SJSA1 (cell line): ENCODE measurements at regions not wholly inside any gene's neighbourhood (a gene's known extent, or its start where the extent isn't known, plus 50 kb on each side); places are given as distances from the start of the nearest gene placed in this dataset.

ENCODE experiments used
- DNase-seq, 2 experiments: peaks; one replicate each; pipeline ENCODE4 v3.0.0-alpha.2; 2015 to 2020; ENCODE audit warnings: low spot score in 2 of 2, low read depth in 1 of 2
- H3K27ac ChIP-seq: fragments of 250-450 bp; sonication (Bioruptor Pico); 2 replicates; pipeline ENCODE4 v1.5.1; 2020; ENCODE audit warnings: mild to moderate bottlenecking, moderate library complexity
- H3K27me3 ChIP-seq: fragments of 250-450 bp; sonication (Bioruptor Pico); replicated peaks from 2 replicates; pipeline ENCODE4 v1.5.1; 2020; ENCODE audit warnings: mild to moderate bottlenecking, moderate library complexity
- H3K36me3 ChIP-seq: fragments of 250-450 bp; sonication (Bioruptor Pico); 2 replicates; pipeline ENCODE4 v1.5.1; 2020; ENCODE audit warnings: mild to moderate bottlenecking
- H3K4me1 ChIP-seq: fragments of 250-450 bp; sonication (Bioruptor Pico); replicated peaks from 2 replicates; pipeline ENCODE4 v1.6.1; 2021; ENCODE audit warnings: mild to moderate bottlenecking
- H3K4me3 ChIP-seq: fragments of 250-450 bp; sonication (Bioruptor Pico); 2 replicates; pipeline ENCODE4 v1.5.1; 2020; ENCODE audit warnings: mild to moderate bottlenecking
- H3K9me3 ChIP-seq: fragments of 250-450 bp; sonication (Bioruptor Pico); replicated peaks from 2 replicates; pipeline ENCODE4 v1.5.1; 2020; ENCODE audit warnings: mild to moderate bottlenecking

DNA sequence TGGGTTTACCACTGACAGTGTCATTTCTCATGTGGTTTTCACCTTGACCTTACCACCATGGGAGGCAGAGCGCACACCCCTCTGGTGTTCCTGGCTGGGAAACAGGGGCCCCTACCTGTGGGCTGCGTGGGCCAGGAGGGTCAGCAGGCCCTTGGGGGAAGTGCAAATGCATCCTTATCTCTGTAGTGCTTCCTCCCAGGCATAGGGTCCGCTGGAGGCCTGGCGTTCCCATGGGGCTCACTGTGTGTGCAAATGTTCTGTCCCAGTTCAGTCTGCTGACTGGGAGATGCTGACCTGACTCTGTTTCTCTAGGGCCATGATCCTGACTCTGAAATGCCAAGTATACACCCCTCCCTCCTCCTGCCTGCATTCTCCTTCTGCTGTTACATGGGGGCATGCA, 81.3 kb downstream of the SLC25A47 start:
- Histone ChIP-seq H3K4me1 (peaks cover 23% of the 10 kb centered on the region), H3K27me3 (no peaks in the 10 kb centered on the region), H3K27ac (no peak overlapping the region), H3K36me3 (no peaks in the 10 kb centered on the region), H3K9me3 (no peaks in the 10 kb centered on the region), H3K4me3 (no peak overlapping the region)
- DNase-seq = no peak

- Histone ChIP-seq H3K27ac (no peak overlapping the region), H3K4me1 (peaks cover 35% of the 10 kb centered on the region), H3K27me3 (no peaks in the 10 kb centered on the region), H3K4me3 (no peak overlapping the region), H3K36me3 (no peaks in the 10 kb centered on the region), H3K9me3 (no peaks in the 10 kb centered on the region)
- no peak for DNase-seq
Measured at GRCh38 chr14:100405760-100406455, 82.8 kb downstream of the SLC25A47 start.

GRCh38 chr14:100406505-100407131, 83.5 kb downstream of the SLC25A47 start:
- DNase-seq = peak in 1 of 2 experiments; percentile 21
- Histone ChIP-seq H3K27me3 (no peaks in the 10 kb centered on the region), H3K4me1 (peaks cover 35% of the 10 kb centered on the region), H3K4me3 (no peak overlapping the region), H3K36me3 (no peaks in the 10 kb centered on the region), H3K9me3 (no peaks in the 10 kb centered on the region), H3K27ac (no peak overlapping the region)

DNA sequence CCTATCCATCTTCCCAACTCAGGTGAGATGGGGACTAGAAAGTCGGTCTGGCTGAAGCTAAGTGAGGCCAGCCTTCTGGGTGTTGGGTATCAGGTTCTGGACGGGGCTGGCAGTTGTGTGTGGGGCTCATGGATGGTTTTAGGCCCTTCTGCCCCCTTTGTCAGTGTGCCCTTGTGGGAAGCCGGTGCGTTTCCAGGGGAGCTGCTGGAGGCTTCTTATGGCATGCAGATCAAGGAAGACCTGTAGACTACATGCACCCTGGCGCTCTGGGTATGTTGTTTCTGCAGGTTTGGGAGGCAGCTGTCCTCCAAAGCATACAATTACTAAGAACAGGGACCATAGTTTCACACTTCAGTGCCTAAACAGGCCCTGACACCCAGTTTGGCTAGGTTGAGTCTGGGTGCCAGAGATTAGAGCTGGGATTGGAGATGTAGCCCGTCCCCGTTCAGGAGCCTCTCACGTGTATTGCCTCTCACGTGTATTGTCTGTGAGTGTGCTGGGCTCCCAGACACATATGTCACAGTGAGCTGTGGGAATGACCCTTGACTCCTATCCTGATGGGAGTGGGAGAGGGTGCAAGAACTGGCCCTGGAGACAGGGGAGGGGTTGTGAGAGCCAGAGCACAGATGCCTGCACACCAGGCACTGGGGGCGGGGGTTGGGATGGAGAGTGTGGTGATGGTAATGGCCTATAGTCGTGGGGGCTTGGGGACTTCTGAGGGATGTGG, 84.4 kb downstream of the SLC25A47 start:
- Histone ChIP-seq H3K27ac (no peak overlapping the region), H3K4me3 (no peak overlapping the region), H3K9me3 (no peaks in the 10 kb centered on the region), H3K36me3 (no peaks in the 10 kb centered on the region), H3K27me3 (no peaks in the 10 kb centered on the region), H3K4me1 (peaks cover 35% of the 10 kb centered on the region)
- no peak for DNase-seq

- Histone ChIP-seq H3K4me3 (no peak overlapping the region), H3K27ac (peak overlapping the region; percentile 39; the same call in 1 of the 2 replicates), H3K4me1 (peaks cover 35% of the 10 kb centered on the region), H3K27me3 (no peaks in the 10 kb centered on the region), H3K9me3 (no peaks in the 10 kb centered on the region), H3K36me3 (no peaks in the 10 kb centered on the region)
- DNase-seq = peak; percentile 38 to 62
Measured at GRCh38 chr14:100408350-100409002, 85.3 kb downstream of the SLC25A47 start.

DNA sequence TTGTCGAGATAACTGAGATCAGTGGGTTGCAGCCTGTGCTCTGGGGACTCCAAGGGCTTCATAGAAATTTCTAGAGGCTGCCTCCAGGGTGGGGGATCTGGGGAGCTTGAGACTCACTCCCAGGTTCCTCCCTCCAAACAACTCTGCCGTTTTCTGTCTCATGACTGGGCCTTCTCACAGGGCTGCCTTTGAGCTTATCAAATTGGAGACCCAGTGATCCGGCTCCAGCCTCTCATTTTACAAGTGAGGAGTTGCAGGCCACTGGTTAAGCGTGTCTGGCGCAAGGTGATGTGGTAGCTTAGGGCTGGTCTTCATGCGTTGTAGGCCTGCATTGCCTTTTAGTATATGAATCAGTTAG, 85.8 kb downstream of the SLC25A47 start:
- no peak overlapping the region for H3K4me3 ChIP-seq
- H3K9me3 ChIP-seq = no peaks in the 10 kb centered on the region
- no peaks in the 10 kb centered on the region for H3K27me3 ChIP-seq
- no peak for DNase-seq
- no peaks in the 10 kb centered on the region for H3K36me3 ChIP-seq
- peaks cover 35% of the 10 kb centered on the region for H3K4me1 ChIP-seq
- H3K27ac ChIP-seq = no peak overlapping the region

DNA sequence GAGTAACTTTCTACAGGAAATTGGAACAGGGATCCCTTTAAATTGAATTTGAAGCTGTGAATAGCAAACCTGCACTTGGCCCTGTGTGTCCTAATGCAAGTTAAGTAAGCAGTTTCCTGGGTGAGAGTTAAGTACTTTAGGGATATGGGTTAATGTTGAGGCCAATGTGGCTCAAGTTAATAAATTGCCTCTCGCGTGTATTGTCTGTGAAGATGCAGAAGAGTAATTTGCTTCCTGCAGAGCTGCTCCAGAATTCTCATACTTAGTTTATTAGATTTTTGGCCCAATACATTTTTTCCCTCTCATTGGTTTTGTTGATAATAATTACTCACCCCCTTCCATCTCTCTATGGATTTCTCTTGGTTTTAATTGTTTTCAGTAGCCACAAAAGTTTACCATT, 86.5 kb downstream of the SLC25A47 start:
- no peaks in the 10 kb centered on the region for H3K9me3 ChIP-seq
- no peak overlapping the region; the same call in 1 of the 2 replicates for H3K27ac ChIP-seq
- H3K4me3 ChIP-seq = no peak overlapping the region
- no peaks in the 10 kb centered on the region for H3K36me3 ChIP-seq
- no peak for DNase-seq
- peaks cover 35% of the 10 kb centered on the region for H3K4me1 ChIP-seq
- H3K27me3 ChIP-seq = no peaks in the 10 kb centered on the region

- Histone ChIP-seq H3K9me3 (no peaks in the 10 kb centered on the region), H3K4me3 (no peak overlapping the region), H3K4me1 (peaks cover 35% of the 10 kb centered on the region), H3K36me3 (no peaks in the 10 kb centered on the region), H3K27ac (no peak overlapping the region; the same call in 1 of the 2 replicates), H3K27me3 (no peaks in the 10 kb centered on the region)
- DNase-seq = peak; percentile 52 to 53
Measured at GRCh38 chr14:100410056-100410565, 87.0 kb downstream of the SLC25A47 start.

DNA sequence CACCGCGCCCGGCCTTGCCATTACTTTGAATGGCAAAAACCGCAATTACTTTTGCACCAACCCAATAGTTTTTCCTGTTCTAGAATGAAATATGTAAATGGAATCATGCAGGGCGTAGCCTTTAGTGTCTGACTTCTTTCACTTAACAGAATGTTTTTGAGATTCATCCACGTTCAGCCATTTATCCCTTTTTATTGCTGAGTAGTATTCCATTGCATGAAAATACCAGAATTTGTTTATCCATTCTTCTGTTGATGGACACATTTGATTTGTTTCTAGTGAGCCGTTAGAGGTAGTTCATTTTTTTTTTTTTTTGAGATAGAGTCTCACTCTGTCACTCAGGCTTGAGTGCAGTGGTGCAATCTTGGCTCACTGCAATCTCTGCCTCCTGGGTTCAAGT, 90.6 kb downstream of the SLC25A47 start:
- no peaks in the 10 kb centered on the region for H3K36me3 ChIP-seq
- no peaks in the 10 kb centered on the region for H3K9me3 ChIP-seq
- H3K4me1 ChIP-seq = peaks cover 33% of the 10 kb centered on the region
- no peak for DNase-seq
- H3K4me3 ChIP-seq = no peak overlapping the region
- no peaks in the 10 kb centered on the region for H3K27me3 ChIP-seq
- H3K27ac ChIP-seq = no peak overlapping the region

DNA sequence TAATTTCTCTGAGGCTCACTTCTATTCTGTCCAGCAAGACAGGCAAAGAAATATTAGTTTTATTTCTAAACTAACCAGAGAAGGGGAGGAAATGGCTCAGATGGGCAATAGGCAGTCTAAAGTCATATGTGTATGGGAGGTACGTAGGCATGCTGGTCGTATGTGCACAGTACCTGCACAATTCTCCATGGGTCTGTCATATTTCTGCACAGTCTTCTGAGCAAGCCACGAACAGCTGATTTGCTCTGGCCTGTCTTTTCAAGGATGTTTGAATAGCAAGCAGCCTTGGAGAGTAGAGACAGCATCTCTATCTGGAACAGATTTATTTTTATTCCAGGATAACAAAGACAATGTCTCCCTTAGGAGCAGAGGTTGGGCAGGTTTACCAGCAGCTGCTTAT, 92.1 kb downstream of the SLC25A47 start:
- Histone ChIP-seq H3K36me3 (no peaks in the 10 kb centered on the region), H3K27ac (no peak overlapping the region)
- DNase-seq = no peak

GRCh38 chr14:100416081-100416680, 93.0 kb downstream of the SLC25A47 start:
- Histone ChIP-seq H3K27me3 (no peaks in the 10 kb centered on the region), H3K4me3 (no peak overlapping the region), H3K27ac (no peak overlapping the region), H3K36me3 (no peaks in the 10 kb centered on the region), H3K9me3 (no peaks in the 10 kb centered on the region), H3K4me1 (peaks cover 14% of the 10 kb centered on the region)
- DNase-seq = no peak

More for the DNA sequence above, 92.1 kb downstream of the SLC25A47 start:
- Histone ChIP-seq H3K9me3 (no peaks in the 10 kb centered on the region), H3K4me3 (no peak overlapping the region), H3K4me1 (peaks cover 18% of the 10 kb centered on the region), H3K27me3 (no peaks in the 10 kb centered on the region)

GRCh38 chr14:100416921-100417860, 94.1 kb downstream of the SLC25A47 start:
- peak; percentile 73 to 81 for DNase-seq
- H3K27me3 ChIP-seq = no peaks in the 10 kb centered on the region
- H3K27ac ChIP-seq = no peak overlapping the region
- no peaks in the 10 kb centered on the region for H3K9me3 ChIP-seq
- peaks cover 21% of the 10 kb centered on the region for H3K4me1 ChIP-seq
- no peaks in the 10 kb centered on the region for H3K36me3 ChIP-seq
- no peak overlapping the region for H3K4me3 ChIP-seq
